GM19238 (cell line): ENCODE measurements at regions not wholly inside any gene's neighbourhood (a gene's known extent, or its start where the extent isn't known, plus 50 kb on each side); places are given as distances from the start of the nearest gene placed in this dataset.
"Not testable (repeated sequence)": the region's sequence is repeated elsewhere in the genome, so short reads cannot be mapped to it uniquely, and the experiment has no call there.

Source experiments
- DNase-seq: peaks from one replicate; pipeline ENCODE4 v3.0.0; 2011; ENCODE audit warnings: low spot score; ENCODE audit not compliant: insufficient read length

- DNase-seq: not testable (repeated sequence)
Observed at GRCh38 chr4:67412153-67412712, 133.1 kb downstream of the CENPC start.

- no peak for DNase-seq
Observed at GRCh38 chr4:67403342-67403741, 142.0 kb downstream of the CENPC start.

- DNase-seq: no peak
Observed at GRCh38 chr4:67401902-67402301, 143.4 kb downstream of the CENPC start.

- DNase-seq: no peak
Observed at GRCh38 chr4:67397931-67398330, 147.4 kb downstream of the CENPC start.

- DNase-seq: no peak
Observed at GRCh38 chr4:67397031-67397430, 148.3 kb downstream of the CENPC start.

- no peak for DNase-seq
Observed at GRCh38 chr4:67396008-67396407, 149.3 kb downstream of the CENPC start.

- DNase-seq: no peak
Observed at GRCh38 chr4:67394879-67395278, 150.4 kb downstream of the CENPC start.

- no peak for DNase-seq
Observed at GRCh38 chr4:67393699-67394281, 151.5 kb downstream of the CENPC start.

GRCh38 chr4:67393007-67393406 lies 152.3 kb downstream of the CENPC start:
- no peak for DNase-seq

GRCh38 chr4:67381406-67381804 lies 163.9 kb downstream of the CENPC start:
- not testable (repeated sequence) for DNase-seq

- DNase-seq: not testable (repeated sequence)
Observed at GRCh38 chr4:67380702-67381405, 164.4 kb downstream of the CENPC start.

- no peak for DNase-seq
Observed at GRCh38 chr4:67380154-67380553, 165.1 kb downstream of the CENPC start.

- DNase-seq: no peak
Observed at GRCh38 chr4:67375291-67375690, 170.0 kb downstream of the CENPC start.

- no peak for DNase-seq
Observed at GRCh38 chr4:67371615-67372014, 173.7 kb downstream of the CENPC start.

- no peak for DNase-seq
Observed at GRCh38 chr4:67366311-67366861, 178.9 kb downstream of the CENPC start.

GRCh38 chr4:67365661-67366245 lies 179.6 kb downstream of the CENPC start:
- no peak for DNase-seq

GRCh38 chr4:67355806-67356205 lies 189.5 kb downstream of the CENPC start:
- DNase-seq: no peak

- DNase-seq: no peak
Observed at GRCh38 chr4:67346654-67347053, 198.6 kb downstream of the CENPC start.

- DNase-seq: no peak
Observed at GRCh38 chr4:67344594-67345380, 200.5 kb downstream of the CENPC start.

- no peak for DNase-seq
Observed at GRCh38 chr4:67343199-67343598, 202.1 kb downstream of the CENPC start.

GRCh38 chr4:67342291-67342690 lies 203.0 kb downstream of the CENPC start:
- DNase-seq: no peak
